NB4 (cell line): ENCODE measurements at regions not wholly inside any gene's neighbourhood (a gene's known extent, or its start where the extent isn't known, plus 50 kb on each side); places are given as distances from the start of the nearest gene placed in this dataset.

Source experiments
- MYC ChIP-seq: IDR thresholded peaks from 2 replicates; pipeline ENCODE4 v1.6.1; 2011; ENCODE audit warnings: low read depth, low read length
- TF ChIP-seq, protein P1 (sequence below): IDR thresholded peaks from one replicate; pipeline ENCODE4 v1.5.1; 2012; ENCODE audit warnings: low read depth, low read length

DNA sequence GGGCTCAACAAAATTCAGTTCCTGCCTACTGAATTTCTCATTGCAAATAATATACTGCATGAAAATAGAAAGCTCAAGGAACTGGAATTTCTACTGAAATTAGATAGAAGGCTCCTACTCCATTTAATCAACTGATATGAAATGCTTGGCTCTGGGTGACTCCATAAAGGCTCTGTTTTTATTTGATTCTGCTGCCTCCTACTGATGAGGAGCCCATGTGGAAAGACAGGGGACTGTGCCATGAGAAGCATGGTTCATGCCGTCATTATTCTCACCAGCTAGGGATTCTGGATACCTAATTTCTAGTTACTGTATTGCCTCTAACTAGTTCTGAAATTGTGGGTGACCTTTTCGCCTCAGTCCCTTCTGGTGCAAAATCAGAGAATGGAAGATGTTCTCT lies 366.2 kb upstream of the DPH6 start:
- TF ChIP-seq, protein P1, sequence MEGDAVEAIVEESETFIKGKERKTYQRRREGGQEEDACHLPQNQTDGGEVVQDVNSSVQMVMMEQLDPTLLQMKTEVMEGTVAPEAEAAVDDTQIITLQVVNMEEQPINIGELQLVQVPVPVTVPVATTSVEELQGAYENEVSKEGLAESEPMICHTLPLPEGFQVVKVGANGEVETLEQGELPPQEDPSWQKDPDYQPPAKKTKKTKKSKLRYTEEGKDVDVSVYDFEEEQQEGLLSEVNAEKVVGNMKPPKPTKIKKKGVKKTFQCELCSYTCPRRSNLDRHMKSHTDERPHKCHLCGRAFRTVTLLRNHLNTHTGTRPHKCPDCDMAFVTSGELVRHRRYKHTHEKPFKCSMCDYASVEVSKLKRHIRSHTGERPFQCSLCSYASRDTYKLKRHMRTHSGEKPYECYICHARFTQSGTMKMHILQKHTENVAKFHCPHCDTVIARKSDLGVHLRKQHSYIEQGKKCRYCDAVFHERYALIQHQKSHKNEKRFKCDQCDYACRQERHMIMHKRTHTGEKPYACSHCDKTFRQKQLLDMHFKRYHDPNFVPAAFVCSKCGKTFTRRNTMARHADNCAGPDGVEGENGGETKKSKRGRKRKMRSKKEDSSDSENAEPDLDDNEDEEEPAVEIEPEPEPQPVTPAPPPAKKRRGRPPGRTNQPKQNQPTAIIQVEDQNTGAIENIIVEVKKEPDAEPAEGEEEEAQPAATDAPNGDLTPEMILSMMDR, result no peak
- TF ChIP-seq MYC, result no peak
